ENCODE measurements at regions not wholly inside any gene's neighbourhood (a gene's known extent, or its start where the extent isn't known, plus 50 kb on each side); places are given as distances from the start of the nearest gene placed in this dataset.

DNA sequence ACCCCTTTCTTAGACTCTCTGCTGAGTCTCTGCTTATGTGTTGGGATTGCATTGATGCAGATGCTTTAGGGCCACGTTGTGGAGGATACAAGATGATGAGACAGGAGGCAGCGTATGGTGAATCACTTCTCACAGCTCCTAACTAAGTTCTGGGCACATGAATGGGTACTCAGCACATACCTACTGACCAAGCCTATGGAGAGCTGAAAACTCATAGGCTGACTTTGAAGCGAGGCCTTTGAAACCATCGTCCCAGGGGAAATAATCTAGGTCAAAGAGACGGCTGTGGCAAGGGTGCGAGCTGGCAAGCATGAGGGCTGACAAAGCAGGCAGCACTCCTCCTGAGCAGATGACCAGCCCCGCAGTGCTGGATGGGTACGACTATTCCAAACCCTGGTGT lies 180.2 kb upstream of the TNP1 start:
- ATAC-seq = no peak
- Histone ChIP-seq H3K4me1 (peaks cover 0 to 33% (median 12%) of the 10 kb centered on the region in 9 donors), H3K9me3 (no peaks in the 10 kb centered on the region), H3K27ac (no peak overlapping the region), H3K36me3 (no peaks in the 10 kb centered on the region), H3K4me3 (no peak overlapping the region), H3K27me3 (peaks cover 0 to 7% (median 0%) of the 10 kb centered on the region in 7 donors)
- TF ChIP-seq, protein P1, sequence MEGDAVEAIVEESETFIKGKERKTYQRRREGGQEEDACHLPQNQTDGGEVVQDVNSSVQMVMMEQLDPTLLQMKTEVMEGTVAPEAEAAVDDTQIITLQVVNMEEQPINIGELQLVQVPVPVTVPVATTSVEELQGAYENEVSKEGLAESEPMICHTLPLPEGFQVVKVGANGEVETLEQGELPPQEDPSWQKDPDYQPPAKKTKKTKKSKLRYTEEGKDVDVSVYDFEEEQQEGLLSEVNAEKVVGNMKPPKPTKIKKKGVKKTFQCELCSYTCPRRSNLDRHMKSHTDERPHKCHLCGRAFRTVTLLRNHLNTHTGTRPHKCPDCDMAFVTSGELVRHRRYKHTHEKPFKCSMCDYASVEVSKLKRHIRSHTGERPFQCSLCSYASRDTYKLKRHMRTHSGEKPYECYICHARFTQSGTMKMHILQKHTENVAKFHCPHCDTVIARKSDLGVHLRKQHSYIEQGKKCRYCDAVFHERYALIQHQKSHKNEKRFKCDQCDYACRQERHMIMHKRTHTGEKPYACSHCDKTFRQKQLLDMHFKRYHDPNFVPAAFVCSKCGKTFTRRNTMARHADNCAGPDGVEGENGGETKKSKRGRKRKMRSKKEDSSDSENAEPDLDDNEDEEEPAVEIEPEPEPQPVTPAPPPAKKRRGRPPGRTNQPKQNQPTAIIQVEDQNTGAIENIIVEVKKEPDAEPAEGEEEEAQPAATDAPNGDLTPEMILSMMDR (IDR thresholded peaks at IDR 0.05) = no peak
- 96 to 97% methylated on average over 8 of the region's 8 CpGs for WGBS, 2 donors
- no peak for DNase-seq
- intact Hi-C loops (cut with DNase I) = loop anchor here in 1 of 10 donors (10.0 kb wide), 1 partner anchor 105 kb away; no protein-coding TSS in a partner anchor

DNA sequence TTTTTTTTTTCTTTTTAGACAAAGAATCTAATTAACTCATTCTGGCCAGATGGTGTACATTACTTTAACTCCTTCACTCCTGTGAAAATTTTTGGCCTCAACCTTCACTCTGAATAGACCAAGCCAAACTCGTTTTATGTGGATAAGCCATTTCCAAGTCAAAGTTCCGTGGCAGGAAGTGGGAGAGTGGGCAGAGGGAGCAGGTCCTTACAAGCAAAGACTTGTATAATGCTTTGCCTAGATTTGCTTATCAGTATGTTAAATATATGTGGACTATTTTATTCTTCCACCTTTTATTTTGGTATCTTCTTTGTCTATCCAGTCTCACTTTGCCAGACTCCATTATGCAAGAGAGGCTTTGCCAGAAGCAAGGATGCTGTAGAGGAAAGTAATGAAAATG lies 178.1 kb upstream of the TNP1 start:
- Histone ChIP-seq H3K9me3 (no peaks in the 10 kb centered on the region), H3K36me3 (no peaks in the 10 kb centered on the region), H3K4me3 (no peak overlapping the region), H3K27me3 (peaks cover 0 to 5% (median 0%) of the 10 kb centered on the region in 7 donors), H3K27ac (no peak overlapping the region), H3K4me1 (peaks cover 0 to 33% (median 12%) of the 10 kb centered on the region in 9 donors)
- ATAC-seq = no peak
- 76 to 87% methylated on average over 2 of the region's 2 CpGs for WGBS, 2 donors
- no peak for DNase-seq
- intact Hi-C loops (cut with DNase I) = no loop called here
- TF ChIP-seq, protein P1 (IDR thresholded peaks at IDR 0.05) = no peak

DNA sequence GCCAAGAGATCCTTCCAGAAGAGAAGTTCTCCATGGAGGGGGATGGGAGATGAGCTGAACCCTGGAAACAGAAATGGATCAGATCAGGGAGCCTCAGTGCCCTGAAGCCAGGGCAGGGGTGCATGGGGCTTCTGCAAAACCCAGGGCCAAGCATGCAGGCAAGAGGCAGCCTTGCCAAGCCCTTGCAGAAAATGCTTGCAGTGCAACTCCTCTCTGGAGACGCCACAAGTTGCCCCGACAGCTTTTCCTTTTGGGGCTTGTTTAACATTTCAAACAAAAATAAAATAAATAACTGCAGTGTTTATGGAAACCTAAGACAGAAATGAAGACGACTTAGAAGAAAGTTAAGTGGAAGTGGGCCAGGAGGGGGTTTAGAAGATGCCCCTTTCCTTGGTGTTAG lies 177.5 kb upstream of the TNP1 start:
- Histone ChIP-seq H3K36me3 (no peaks in the 10 kb centered on the region), H3K4me3 (no peak overlapping the region), H3K27ac (no peak overlapping the region), H3K9me3 (no peaks in the 10 kb centered on the region), H3K4me1 (peaks cover 0 to 33% (median 12%) of the 10 kb centered on the region in 9 donors), H3K27me3 (no peaks in the 10 kb centered on the region)
- intact Hi-C loops (cut with DNase I) = no loop called here
- TF ChIP-seq, protein P1 (IDR thresholded peaks at IDR 0.05) = no peak
- no peak for DNase-seq
- ATAC-seq = no peak
- 77 to 84% methylated on average over 3 of the region's 3 CpGs for WGBS, 2 donors

DNA sequence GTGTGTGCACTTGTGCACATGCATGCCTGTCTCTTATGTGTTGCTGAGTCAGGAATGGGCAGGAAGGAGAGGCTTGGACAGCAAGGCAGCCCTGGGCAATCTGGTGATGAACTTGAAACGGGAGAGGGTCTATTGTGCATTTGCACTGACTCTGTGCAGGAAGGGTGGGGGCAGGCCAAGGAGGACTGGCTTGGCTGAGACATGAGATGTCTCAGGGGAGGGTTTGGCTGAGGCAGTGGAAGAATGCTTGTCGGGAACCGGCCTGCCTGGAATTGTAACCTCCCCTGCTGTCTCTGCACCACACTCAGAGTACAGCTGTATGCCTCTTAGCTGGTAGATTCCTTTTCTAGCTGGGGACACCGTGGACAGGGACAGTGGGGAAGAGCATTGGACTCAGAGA lies 176.1 kb upstream of the TNP1 start:
- TF ChIP-seq, protein P1 (IDR thresholded peaks at IDR 0.05) = no peak
- ATAC-seq = peak; percentile 86 to 93 (median 91)
- peak; percentile 54 to 74 for DNase-seq
- Histone ChIP-seq H3K9me3 (no peaks in the 10 kb centered on the region), H3K4me3 (no peak overlapping the region), H3K4me1 (peaks cover 0 to 33% (median 12%) of the 10 kb centered on the region in 9 donors), H3K27ac (peak overlapping the region in 3 of 10 donors; percentile 2 to 64 (median 59)), H3K36me3 (no peaks in the 10 kb centered on the region), H3K27me3 (no peaks in the 10 kb centered on the region)
- 29 to 41% methylated on average over 4 of the region's 4 CpGs for WGBS, 2 donors
- intact Hi-C loops (cut with DNase I) = no loop called here
